ENCODE measurements at regions not wholly inside any gene's neighbourhood (a gene's known extent, or its start where the extent isn't known, plus 50 kb on each side); places are given as distances from the start of the nearest gene placed in this dataset.
"Not testable (repeated sequence)": the region's sequence is repeated elsewhere in the genome, so short reads cannot be mapped to it uniquely, and the experiment has no call there.

GRCh38 chr11:115985896-115986295 is 481.7 kb upstream of the CADM1 start:
- no peak for FAIRE-seq

GRCh38 chr11:115984228-115984627 is 480.0 kb upstream of the CADM1 start:
- no peak for FAIRE-seq

DNA sequence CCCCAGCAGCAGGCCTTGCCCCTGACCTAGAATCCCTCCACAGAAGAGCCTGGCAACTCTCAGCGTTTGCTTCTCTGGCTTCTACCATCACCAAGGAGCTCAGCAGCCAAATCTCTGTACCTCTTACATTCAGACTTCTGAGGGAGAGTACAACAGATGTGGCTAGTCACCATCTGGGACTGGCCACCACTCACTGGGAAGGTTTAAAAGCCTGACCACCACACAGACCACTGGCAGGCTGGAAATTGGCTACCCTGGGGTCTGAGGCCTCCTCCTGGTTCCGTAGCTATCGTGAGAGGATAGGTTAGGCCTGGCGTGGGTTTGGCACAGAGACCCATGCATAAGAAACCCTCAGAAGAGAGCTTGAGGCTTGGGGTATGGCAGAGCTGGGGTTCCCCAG is 478.5 kb upstream of the CADM1 start:
- FAIRE-seq = no peak

DNA sequence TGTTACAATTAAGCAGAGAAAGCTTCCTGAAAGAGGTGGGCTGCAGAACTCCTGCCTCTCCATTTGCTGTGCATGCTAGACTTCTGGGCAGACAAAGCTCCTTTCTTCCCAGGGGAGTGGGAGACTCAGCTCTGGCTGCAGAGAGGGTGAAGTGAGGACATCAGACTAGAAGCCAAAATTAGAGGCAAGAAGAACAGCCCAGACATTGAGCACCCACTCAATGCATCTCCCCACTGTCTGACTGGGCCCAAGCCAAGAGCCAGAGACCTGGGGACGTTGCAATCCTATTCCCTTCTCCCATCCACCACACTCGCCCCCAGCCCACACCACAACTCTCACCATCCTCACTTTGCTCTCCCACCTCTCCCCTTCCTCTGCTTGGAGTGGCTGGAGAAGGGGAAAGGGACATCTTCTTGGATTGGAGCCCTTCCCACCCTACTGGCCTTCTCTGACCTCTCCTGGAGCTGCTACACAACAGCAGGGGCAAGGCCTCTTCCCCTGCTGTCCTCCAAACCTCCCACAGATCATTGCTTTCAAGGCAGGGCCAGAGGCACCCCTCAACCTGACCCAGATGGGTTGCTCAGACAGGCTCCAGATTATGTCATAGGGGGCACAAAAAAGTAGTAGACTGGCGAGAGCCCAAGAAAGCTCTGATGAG is 477.7 kb upstream of the CADM1 start:
- no peak for FAIRE-seq

DNA sequence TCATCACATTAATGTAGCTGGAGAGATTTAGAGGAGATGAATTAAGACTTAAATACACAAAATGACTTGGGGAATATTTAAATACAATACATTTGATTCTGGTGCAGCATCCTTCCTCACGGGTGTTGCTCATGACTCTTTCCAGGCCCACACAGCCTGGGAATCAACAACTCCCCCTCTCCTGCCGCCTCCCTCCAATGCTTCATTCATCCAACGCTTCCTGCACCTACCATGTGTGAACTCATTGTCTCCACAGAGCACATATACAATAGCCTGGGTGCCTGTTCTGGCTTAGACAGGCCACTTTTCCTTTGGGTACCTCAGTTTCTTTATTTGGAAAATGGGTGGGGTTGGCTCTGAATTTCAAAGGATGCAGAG is 476.9 kb upstream of the CADM1 start:
- FAIRE-seq = no peak

- FAIRE-seq = no peak
Observed at GRCh38 chr11:115980337-115981103, 476.3 kb upstream of the CADM1 start.

DNA sequence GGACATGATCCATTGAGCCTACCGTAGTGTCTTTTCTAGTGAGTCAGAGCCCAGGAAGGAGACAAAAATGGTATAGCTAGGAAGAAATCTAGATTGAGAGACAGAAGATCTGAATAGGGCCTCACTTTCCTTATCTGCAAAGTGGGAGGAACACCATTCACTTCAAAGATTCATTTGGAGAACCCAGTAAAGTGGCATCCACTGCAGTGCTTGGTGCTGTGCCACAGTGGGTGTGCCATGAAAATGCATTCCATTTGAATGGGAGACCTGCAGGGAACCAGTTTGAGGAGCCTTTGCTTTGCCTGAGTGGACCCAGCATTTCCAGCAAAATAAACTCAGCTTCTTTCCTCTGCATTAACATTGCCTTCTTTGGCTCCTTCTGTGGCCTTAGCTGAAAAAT is 470.5 kb upstream of the CADM1 start:
- FAIRE-seq = no peak

DNA sequence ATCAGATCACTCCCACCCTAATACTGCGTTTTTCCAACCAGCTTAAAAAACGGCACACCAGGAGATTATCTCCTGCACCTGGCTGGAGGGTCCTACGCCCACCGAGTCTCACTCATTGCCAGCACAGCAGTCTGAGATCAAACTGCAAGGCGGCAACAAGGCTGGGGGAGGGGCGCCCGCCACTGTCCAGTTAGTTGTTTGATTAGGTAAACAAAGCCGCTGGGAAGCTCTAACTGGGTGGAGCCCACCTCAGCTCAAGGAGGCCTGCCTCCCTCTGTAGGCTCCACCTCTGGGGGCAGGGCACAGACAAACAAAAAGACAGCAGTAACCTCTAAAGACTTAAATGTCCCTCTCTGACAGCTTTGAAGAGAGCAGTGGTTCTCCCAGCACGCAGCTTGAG is 463.0 kb upstream of the CADM1 start:
- FAIRE-seq = not testable (repeated sequence)

GRCh38 chr11:115965767-115966504 is 461.7 kb upstream of the CADM1 start:
- no peak for FAIRE-seq

DNA sequence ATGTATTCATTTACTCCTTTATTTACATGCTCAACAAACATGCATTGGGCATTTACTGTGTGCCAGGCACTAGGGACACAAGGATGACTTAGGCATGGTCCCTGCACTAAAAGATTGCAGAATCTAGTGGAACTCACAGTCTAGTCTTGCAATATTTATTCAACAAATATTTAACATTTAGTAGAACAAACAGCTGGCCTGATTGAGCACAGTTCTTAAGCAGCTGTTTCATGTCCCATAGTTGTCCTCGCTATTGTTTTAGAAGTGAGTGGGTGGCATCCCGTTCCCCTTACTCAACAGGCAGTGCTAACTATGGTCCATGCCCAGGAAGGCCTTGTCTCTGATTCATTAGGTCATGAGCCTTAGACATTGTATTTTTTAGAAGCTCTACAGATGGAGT is 459.9 kb upstream of the CADM1 start:
- no peak for FAIRE-seq

- FAIRE-seq = no peak
Observed at GRCh38 chr11:115963156-115963555, 458.9 kb upstream of the CADM1 start.

DNA sequence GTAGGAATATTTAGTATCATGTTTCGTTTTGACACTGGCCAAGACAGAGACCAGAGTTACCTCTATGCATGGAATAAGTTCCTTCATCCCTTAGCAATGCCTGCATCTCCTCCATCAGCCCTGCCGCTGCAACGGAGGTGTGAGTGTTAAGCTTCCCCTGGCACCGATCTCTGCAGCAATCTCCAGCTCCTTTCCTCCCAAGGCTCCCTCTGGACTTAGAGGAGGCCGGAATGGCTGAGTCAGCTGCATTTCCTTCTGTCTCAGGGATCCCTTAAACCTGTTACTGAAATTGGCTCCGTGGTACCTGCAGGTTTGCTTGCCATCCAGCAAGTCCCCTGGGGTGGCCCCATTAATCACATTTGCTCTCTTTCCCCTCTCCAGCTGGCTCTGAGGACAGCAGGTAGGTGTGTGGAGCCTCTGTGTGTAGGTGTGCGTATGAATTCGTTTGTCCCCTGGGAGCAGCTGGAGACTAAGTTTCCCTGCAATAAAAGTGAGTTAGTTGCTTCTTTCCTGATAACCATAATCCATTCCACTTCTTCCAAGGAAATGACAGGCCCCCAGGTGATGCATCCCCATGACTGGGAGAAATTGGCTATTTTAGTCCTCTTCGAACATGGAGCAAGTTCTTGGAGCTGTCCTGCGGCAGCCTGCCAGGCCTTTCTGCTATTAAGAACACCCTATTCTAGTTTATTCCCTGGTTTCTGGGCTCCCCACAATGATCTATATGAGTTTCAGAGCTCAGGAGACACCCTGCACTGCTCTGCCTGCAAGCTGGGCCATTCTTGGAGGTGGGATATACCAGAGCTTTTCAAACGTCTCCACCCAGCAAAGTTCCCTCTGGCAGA is 457.2 kb upstream of the CADM1 start:
- FAIRE-seq = peak; percentile 30

- FAIRE-seq = no peak
Observed at GRCh38 chr11:115959081-115959486, 454.9 kb upstream of the CADM1 start.

DNA sequence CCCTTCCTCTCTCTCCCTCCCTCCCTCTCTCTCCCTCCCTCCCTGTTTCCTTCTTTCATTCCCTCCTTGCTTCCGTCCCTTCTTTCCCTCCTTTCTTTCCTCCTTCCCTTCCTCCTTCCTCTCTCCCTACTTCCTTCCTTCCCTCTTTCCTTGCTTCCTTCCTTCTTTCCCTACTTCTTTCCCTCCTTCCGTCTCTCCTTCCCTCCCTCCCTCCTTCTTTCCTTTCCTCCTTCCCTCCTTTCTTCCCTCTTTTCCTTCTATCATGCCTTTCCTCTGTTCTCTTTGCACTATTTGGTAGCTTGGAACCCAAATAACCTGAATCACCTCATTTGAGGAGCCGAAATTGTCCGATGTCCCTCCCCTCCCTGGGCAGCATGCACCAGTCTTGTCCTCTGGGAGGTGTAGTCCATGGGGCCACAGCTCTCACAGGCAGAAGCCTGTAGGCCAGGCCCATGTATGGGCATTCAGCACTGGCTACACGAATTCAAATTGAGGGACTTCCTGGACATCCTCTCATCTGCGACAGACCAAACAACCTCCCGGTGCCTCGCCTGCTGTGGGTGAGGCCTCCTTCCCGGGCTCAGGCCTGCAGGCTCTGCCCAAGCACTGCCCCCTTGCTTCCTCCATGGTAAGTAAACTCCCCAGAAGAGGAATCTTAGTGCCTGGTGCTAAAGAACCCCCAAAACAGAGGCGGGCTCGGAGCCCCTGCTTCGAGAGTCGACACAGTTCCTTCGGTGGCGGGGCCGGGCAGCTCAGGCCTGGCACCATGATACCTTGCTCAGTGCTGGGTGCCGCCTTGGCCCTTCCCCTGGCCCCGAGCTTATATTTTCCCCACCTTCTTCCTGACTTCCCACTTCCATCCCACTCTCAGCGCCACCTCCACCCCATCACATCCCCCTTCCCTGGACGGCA is 454.1 kb upstream of the CADM1 start:
- FAIRE-seq = no peak

GRCh38 chr11:115955803-115956202 is 451.6 kb upstream of the CADM1 start:
- FAIRE-seq = no peak

- no peak for FAIRE-seq
Observed at GRCh38 chr11:115950660-115951059, 446.4 kb upstream of the CADM1 start.

- no peak for FAIRE-seq
Observed at GRCh38 chr11:115944596-115944995, 440.4 kb upstream of the CADM1 start.

- no peak for FAIRE-seq
Observed at GRCh38 chr11:115942011-115942410, 437.8 kb upstream of the CADM1 start.

DNA sequence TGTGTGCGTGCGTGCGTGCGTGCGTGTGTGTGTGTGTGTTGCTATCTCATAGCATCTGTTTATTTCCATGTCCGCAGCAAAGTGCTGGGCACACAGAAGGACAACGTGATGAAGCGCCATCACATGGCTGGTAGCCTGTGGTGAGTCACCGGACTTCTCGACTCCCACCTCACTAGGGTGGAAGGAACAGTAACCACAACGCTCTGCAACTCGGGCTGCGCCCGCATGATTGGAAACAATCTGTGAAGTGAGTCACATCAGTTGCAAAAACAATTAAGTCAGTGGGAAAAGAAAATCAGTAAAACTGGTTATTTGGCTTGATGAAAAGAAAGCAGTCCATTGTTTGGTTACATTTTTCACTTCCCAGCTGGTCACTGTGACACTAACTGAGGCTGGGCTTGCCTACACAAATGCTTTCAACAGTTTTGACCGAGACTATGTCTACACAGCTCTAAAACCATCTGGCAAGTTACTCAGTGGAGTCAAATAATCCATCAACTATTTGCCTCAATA is 437.3 kb upstream of the CADM1 start:
- peak; percentile 93 for FAIRE-seq

DNA sequence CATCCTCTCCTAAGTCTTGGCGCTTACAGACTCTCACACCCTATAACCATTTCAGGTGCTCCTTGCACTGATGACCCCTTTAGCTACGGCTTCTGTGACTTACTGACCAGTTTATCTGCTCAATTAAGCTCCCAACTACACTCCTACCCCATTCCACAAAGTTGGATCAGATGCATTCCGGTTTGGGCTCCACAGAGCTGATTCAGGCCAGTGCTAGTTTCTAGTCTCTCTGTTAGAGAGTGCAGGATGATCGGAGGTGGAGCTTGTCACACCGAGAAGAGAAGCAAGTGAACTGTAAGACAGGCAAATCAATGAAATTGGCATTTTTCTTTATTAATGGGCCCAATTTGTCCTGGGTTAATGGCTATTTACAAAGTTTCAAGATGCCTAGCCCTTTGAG is 436.8 kb upstream of the CADM1 start:
- peak; percentile 79 for FAIRE-seq

- FAIRE-seq = no peak
Observed at GRCh38 chr11:115939731-115940421, 435.7 kb upstream of the CADM1 start.

Data from islet of Langerhans (tissue), 1 donor.